ENCODE measurements at regions not wholly inside any gene's neighbourhood (a gene's known extent, or its start where the extent isn't known, plus 50 kb on each side); places are given as distances from the start of the nearest gene placed in this dataset.

GRCh38 chr4:125231661-125232060 lies 83.1 kb upstream of the FAT4 start:
- TF ChIP-seq HDAC6 (IDR thresholded peaks at IDR 0.05; ENCODE audit: unreplicated experiment), result no peak
- TF ChIP-seq EED (IDR thresholded peaks at IDR 0.05; ENCODE audit: low read depth), result no peak
- no peak for TF ChIP-seq ZZZ3 (IDR thresholded peaks at IDR 0.05; ENCODE audit: control insufficient read depth, insufficient read length, low read depth)
- no peak for TF ChIP-seq TCF12 (IDR thresholded peaks at IDR 0.05; ENCODE audit: low read depth, low read length)
- no peak for TF ChIP-seq NR2F1 (conservative IDR thresholded peaks at IDR 0.05)
- TF ChIP-seq, protein P1, sequence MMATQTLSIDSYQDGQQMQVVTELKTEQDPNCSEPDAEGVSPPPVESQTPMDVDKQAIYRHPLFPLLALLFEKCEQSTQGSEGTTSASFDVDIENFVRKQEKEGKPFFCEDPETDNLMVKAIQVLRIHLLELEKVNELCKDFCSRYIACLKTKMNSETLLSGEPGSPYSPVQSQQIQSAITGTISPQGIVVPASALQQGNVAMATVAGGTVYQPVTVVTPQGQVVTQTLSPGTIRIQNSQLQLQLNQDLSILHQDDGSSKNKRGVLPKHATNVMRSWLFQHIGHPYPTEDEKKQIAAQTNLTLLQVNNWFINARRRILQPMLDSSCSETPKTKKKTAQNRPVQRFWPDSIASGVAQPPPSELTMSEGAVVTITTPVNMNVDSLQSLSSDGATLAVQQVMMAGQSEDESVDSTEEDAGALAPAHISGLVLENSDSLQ (IDR thresholded peaks at IDR 0.05), result no peak
- TF ChIP-seq NR2C2 (IDR thresholded peaks at IDR 0.05; ENCODE audit: borderline replicate concordance, control insufficient read depth, insufficient read length, low read depth), result no peak
- TF ChIP-seq PAX8 (IDR thresholded peaks at IDR 0.05), result no peak
- no peak for TF ChIP-seq BRCA1 (IDR thresholded peaks at IDR 0.05; ENCODE audit: low read depth, low read length)
- TF ChIP-seq JUNB (IDR thresholded peaks at IDR 0.05), result no peak
- no peak for TF ChIP-seq BCLAF1 (IDR thresholded peaks at IDR 0.05)
- no peak for TF ChIP-seq HDAC2 (IDR thresholded peaks at IDR 0.05)
- no peak for TF ChIP-seq ATF7 (IDR thresholded peaks at IDR 0.05; ENCODE audit: low read depth)
- TF ChIP-seq CEBPB (IDR thresholded peaks at IDR 0.05; ENCODE audit: borderline replicate concordance in 1 of 2, low read depth in 2 of 2, low read length in 2 of 2), result no peak
- TF ChIP-seq TARDBP (IDR thresholded peaks at IDR 0.05; ENCODE audit: borderline replicate concordance), result no peak
- TF ChIP-seq SREBF1 (IDR thresholded peaks at IDR 0.05; ENCODE audit: low read length), result no peak
- in situ Hi-C loops (cut with MboI), result no loop called here

More at GRCh38 chr4:125231661-125232060, 83.1 kb upstream of the FAT4 start:
- H2AFZ ChIP-seq (ENCODE audit: control insufficient read depth, low read depth, low read length), result no peak overlapping the region
- ChIA-PET POLR2A (no interaction called here), CTCF (no interaction called here), RAD21 (ENCODE audit: unreplicated experiment) (no interaction called here), SMC1A (ENCODE audit: uncharacterized antibody, unreplicated experiment) (no interaction called here)
- H3K27me3 ChIP-seq (replicated peaks in 1 of 2; ENCODE audit: control insufficient read depth in 2 of 2, insufficient read depth in 2 of 2, low read length in 1 of 2), result no peaks in the 10 kb centered on the region
- intact Hi-C loops (cut with micrococcal nuclease; ENCODE audit: unreplicated experiment), result no loop called here
- no peaks in the 10 kb centered on the region for H3K9me3 ChIP-seq (replicated peaks; ENCODE audit: control insufficient read depth, insufficient read depth, low read length)
- no TSS peak for BruUV-seq (replicated peaks)
- ATAC-seq (no peak), FAIRE-seq (no peak), DNase-seq (ENCODE audit: low read depth, low spot score) (no peak)
- no peaks in the 10 kb centered on the region for H3K4me1 ChIP-seq (ENCODE audit: control insufficient read depth, insufficient read depth, low read length)
- 0% methylated on average over 1 of the region's 1 CpG for WGBS (ENCODE audit: insufficient coverage, insufficient replicate concordance, low lambda C conversion rate, missing lambda C conversion rate)
- H4K20me1 ChIP-seq (ENCODE audit: control insufficient read depth, insufficient read depth), result no peaks in the 10 kb centered on the region
- H3K27ac ChIP-seq (ENCODE audit: control insufficient read depth, insufficient read depth), result no peak overlapping the region
- no peak overlapping the region for H3K4me3 ChIP-seq
- no peaks in the 10 kb centered on the region for H3K79me2 ChIP-seq (ENCODE audit: control insufficient read depth, insufficient read depth, low read length)
- no peak overlapping the region for H3K4me2 ChIP-seq (ENCODE audit: control insufficient read depth, insufficient read depth)
- H3K36me3 ChIP-seq (ENCODE audit: control insufficient read depth in 2 of 2, insufficient read depth in 2 of 2, low read length in 1 of 2), result no peaks in the 10 kb centered on the region
- no peak overlapping the region for H3K9ac ChIP-seq (ENCODE audit: control insufficient read depth, insufficient read depth, low read length)

Measured in GM12878 (cell line).